ENCODE measurements at regions not wholly inside any gene's neighbourhood (a gene's known extent, or its start where the extent isn't known, plus 50 kb on each side); places are given as distances from the start of the nearest gene placed in this dataset.

- Mint-ChIP-seq H3K27me3 (ENCODE audit: insufficient read depth, low read depth, poor library complexity) (peaks cover 2% of the 10 kb centered on the region), H3K36me3 (ENCODE audit: low read depth) (no peaks in the 10 kb centered on the region), H3K9me3 (no peaks in the 10 kb centered on the region), H3K4me3 (no peak overlapping the region), H3K27ac (no peak overlapping the region), H3K4me1 (no peaks in the 10 kb centered on the region)
- no peaks in the 10 kb centered on the region for H3K27me3 ChIP-seq (ENCODE audit: insufficient read depth)
- H3K4me1 ChIP-seq (ENCODE audit: insufficient read depth): no peaks in the 10 kb centered on the region
- no peak overlapping the region for H3K4me3 ChIP-seq
- H3K4me2 ChIP-seq: no peak overlapping the region
- no peaks in the 10 kb centered on the region for H3K9me2 ChIP-seq (ENCODE audit: insufficient read depth)
- H3K27ac ChIP-seq (ENCODE audit: low read depth): no peak overlapping the region
- H3K79me2 ChIP-seq (replicated peaks; ENCODE audit: insufficient read depth): no peaks in the 10 kb centered on the region
- H3K36me3 ChIP-seq (ENCODE audit: insufficient read depth): no peaks in the 10 kb centered on the region
- ATAC-seq: no peak
- no peak overlapping the region for H2AFZ ChIP-seq
- TF ChIP-seq ZNF462 (CRISPR knock-in tag; IDR thresholded peaks at IDR 0.05) (no peak), STAT1 (IDR thresholded peaks at IDR 0.05; ENCODE audit: unreplicated experiment) (no peak), POLR2AphosphoS5 (IDR thresholded peaks at IDR 0.05; ENCODE audit: low read depth) (no peak), EZH2phosphoT487 (IDR thresholded peaks at IDR 0.05; ENCODE audit: unreplicated experiment) (no peak), JUNB (IDR thresholded peaks at IDR 0.05; ENCODE audit: unreplicated experiment) (no peak), CTCF (conservative IDR thresholded peaks at IDR 0.05; ENCODE audit: low read depth in 2 of 2) (no peak), ZNF331 (CRISPR knock-in tag; IDR thresholded peaks at IDR 0.05; ENCODE audit: low read depth) (no peak), EZH2 (IDR thresholded peaks at IDR 0.05; ENCODE audit: low read depth, unreplicated experiment) (no peak), ZNF114 (CRISPR knock-in tag; IDR thresholded peaks at IDR 0.05) (no peak), ETS1 (IDR thresholded peaks at IDR 0.05) (no peak), NANOG (IDR thresholded peaks at IDR 0.05; ENCODE audit: borderline replicate concordance) (no peak), REST (IDR thresholded peaks at IDR 0.05; ENCODE audit: unreplicated experiment) (no peak), CREB1 (CRISPR knock-in tag; IDR thresholded peaks at IDR 0.05; ENCODE audit: low read depth) (no peak)
- no peaks in the 10 kb centered on the region for H4K20me1 ChIP-seq (replicated peaks; ENCODE audit: insufficient read depth)
- DNase-seq (ENCODE audit: low spot score): no peak
- no peaks in the 10 kb centered on the region for H3F3A ChIP-seq (replicated peaks; ENCODE audit: low read depth)
These were observed 153.0 kb upstream of the LRATD1 start for GRCh38 chr2:14479486-14479885.
